ENCODE measurements at regions not wholly inside any gene's neighbourhood (a gene's known extent, or its start where the extent isn't known, plus 50 kb on each side); places are given as distances from the start of the nearest gene placed in this dataset.

DNA sequence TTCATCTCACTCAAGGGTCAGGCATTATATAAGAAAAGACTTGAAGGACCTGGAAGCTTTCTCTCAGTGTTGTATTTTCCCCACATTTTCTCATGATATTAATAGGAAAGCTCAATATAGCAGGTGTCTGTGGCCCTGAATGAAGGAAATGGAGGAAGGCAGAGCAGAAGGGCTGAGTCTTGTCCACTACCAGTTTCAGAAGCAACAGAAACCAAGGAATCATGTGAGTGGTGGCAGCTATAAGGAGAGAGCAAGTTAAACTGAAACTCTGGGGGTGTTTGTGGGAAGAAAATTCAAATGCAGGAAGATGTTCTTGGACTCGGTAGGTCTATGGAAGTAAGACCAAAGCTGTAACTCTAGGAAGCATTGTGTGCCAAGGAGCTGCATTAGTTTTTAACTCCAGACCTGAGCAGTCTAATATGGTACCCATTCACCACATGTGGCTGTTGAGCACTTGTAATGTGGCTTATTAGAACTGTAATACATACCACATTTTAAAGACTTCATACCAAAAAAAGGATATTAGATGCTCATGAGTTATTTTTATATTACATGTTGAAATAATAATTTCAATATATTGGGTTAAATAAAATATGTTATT is 278.8 kb upstream of the GADL1 start:
- TF ChIP-seq CTCF (IDR thresholded peaks at IDR 0.05; ENCODE audit: insufficient read depth, low read depth, low read length) (no peak), EZH2 (IDR thresholded peaks at IDR 0.05; ENCODE audit: insufficient read depth, low read length) (no peak)
